ENCODE measurements at regions not wholly inside any gene's neighbourhood (a gene's known extent, or its start where the extent isn't known, plus 50 kb on each side); places are given as distances from the start of the nearest gene placed in this dataset.

GRCh38 chr3:117479095-117479494 lies 769.5 kb downstream of the TUSC7 start:
- TF ChIP-seq FOXM1 (IDR thresholded peaks at IDR 0.05; ENCODE audit: low read depth) (no peak), CTCF (IDR thresholded peaks at IDR 0.05) (no peak), TAF1 (IDR thresholded peaks at IDR 0.05; ENCODE audit: borderline replicate concordance, low read depth, low read length) (no peak), USF1 (IDR thresholded peaks at IDR 0.05; ENCODE audit: borderline replicate concordance, low read depth) (no peak), MAX (IDR thresholded peaks at IDR 0.05; ENCODE audit: low read depth) (no peak), GATA2 (CRISPR knock-in tag; IDR thresholded peaks at IDR 0.05) (no peak), POLR2AphosphoS5 (IDR thresholded peaks at IDR 0.05; ENCODE audit: low read depth, low read length) (no peak)
